MCF 10A (cell line): ENCODE measurements at regions not wholly inside any gene's neighbourhood (a gene's known extent, or its start where the extent isn't known, plus 50 kb on each side); places are given as distances from the start of the nearest gene placed in this dataset.

Experiments used
- BruUV-seq: library from RNA; stranded (reverse); fragments of 400-500 nt; replicated peaks from 2 replicates; lab custom pipeline; 2021; lab: Mats Ljungman, UMichigan
- CTCF ChIA-PET: fragments of 300-600 bp; sonication (Branson Sonifier 250); formaldehyde crosslinking; extraction: SDS; loops from one replicate; lab custom pipeline; 2021; ENCODE audit warnings: antibody characterized with exemption, inconsistent platforms; lab: Yijun Ruan, JAX
- POLR2A ChIA-PET: fragments of 300-600, 350-650 bp; sonication (Branson Sonifier 250); formaldehyde crosslinking; extraction: SDS; loops from one replicate; lab custom pipeline; 2020; ENCODE audit warnings: antibody characterized with exemption, inconsistent platforms; lab: Yijun Ruan, JAX
- DNase-seq: peaks from one replicate; pipeline ENCODE4 v3.0.0-alpha.2; 2018; ENCODE audit not compliant: unreplicated experiment
- H3K27ac Mint-ChIP-seq: one replicate; pipeline ENCODE4 v1.8.0; 2022; ENCODE audit warnings: mild to moderate bottlenecking, low read depth, mixed read lengths; ENCODE audit not compliant: unreplicated experiment
- H3K27me3 Mint-ChIP-seq: one replicate; pipeline ENCODE4 v1.8.0; 2022; ENCODE audit warnings: mixed read lengths; ENCODE audit not compliant: insufficient read depth, unreplicated experiment
- H3K36me3 Mint-ChIP-seq: one replicate; pipeline ENCODE4 v1.8.0; 2022; ENCODE audit warnings: mild to moderate bottlenecking, moderate library complexity, mixed read lengths; ENCODE audit not compliant: insufficient read depth, unreplicated experiment
- H3K4me1 Mint-ChIP-seq: one replicate; pipeline ENCODE4 v1.8.0; 2022; ENCODE audit warnings: mixed read lengths; ENCODE audit not compliant: insufficient read depth, unreplicated experiment
- H3K4me3 Mint-ChIP-seq: one replicate; pipeline ENCODE4 v1.8.0; 2022; ENCODE audit warnings: mild to moderate bottlenecking, moderate library complexity, mixed read lengths; ENCODE audit not compliant: unreplicated experiment
- H3K9me3 Mint-ChIP-seq: one replicate; pipeline ENCODE4 v1.8.0; 2022; ENCODE audit warnings: mixed read lengths; ENCODE audit not compliant: unreplicated experiment
- intact Hi-C: fragments of 100-400 bp; cut with micrococcal nuclease; formaldehyde crosslinking; loops from 2 replicates; pipeline ENCODE4 v1.14.1; 2022
- TF ChIP-seq, protein P1 (sequence below): fragments of 200-600 bp; IDR thresholded peaks from one replicate; pipeline ENCODE4 v1.8.0; 2022; ENCODE audit warnings: antibody characterized with exemption, mild to moderate bottlenecking; ENCODE audit not compliant: unreplicated experiment

DNA sequence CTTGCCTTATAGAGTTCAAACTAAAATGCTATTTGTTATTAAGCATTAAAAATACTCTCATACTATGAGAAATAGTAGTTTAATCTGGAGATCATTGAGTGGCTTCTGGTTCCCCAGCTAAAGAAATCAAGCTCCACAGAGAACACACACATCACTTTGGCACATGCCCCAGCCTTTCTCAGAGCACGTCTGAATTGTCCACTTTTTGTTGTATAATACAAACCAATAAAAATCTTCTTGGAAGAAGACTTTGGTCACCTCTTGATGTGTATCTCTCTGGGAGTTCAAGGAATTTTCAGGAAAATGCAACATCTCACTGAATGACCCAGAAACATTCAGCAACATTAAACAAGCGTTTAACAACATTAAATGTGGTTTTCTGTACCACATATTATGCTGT is 413.9 kb downstream of the GALC start:
- POLR2A ChIA-PET: interaction anchor here (0.9 kb wide), 1 partner anchor 12 kb away, joined by 3 read pairs; no protein-coding TSS in a partner anchor
- no TSS peak for BruUV-seq
- H3K4me1 Mint-ChIP-seq: no peaks in the 10 kb centered on the region

DNA sequence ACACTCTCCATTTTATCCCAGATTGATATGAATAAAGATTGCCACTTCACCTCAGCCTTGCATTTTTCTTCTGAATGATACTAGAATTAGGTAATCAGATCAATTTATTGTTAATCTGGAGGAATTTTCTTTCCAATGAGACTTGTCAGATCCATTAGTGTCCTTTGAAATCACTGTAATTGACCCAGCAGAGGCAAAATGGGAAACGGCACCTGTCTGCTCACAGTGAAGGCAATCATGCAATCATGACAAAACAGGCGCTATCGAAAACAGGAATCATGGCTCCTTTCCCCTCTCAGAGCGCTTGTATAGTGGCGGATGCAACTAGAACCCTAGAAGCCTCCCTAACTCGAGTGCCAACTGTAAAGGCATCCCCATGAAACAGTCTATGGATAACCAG is 417.6 kb downstream of the GALC start:
- Mint-ChIP-seq H3K36me3 (no peaks in the 10 kb centered on the region), H3K4me3 (no peak overlapping the region), H3K4me1 (no peaks in the 10 kb centered on the region), H3K27me3 (no peaks in the 10 kb centered on the region), H3K9me3 (no peaks in the 10 kb centered on the region), H3K27ac (no peak overlapping the region)
- CTCF ChIA-PET: no interaction called here
- intact Hi-C loops: no loop called here
- no TSS peak for BruUV-seq
- POLR2A ChIA-PET: no interaction called here
- TF ChIP-seq, protein P1, sequence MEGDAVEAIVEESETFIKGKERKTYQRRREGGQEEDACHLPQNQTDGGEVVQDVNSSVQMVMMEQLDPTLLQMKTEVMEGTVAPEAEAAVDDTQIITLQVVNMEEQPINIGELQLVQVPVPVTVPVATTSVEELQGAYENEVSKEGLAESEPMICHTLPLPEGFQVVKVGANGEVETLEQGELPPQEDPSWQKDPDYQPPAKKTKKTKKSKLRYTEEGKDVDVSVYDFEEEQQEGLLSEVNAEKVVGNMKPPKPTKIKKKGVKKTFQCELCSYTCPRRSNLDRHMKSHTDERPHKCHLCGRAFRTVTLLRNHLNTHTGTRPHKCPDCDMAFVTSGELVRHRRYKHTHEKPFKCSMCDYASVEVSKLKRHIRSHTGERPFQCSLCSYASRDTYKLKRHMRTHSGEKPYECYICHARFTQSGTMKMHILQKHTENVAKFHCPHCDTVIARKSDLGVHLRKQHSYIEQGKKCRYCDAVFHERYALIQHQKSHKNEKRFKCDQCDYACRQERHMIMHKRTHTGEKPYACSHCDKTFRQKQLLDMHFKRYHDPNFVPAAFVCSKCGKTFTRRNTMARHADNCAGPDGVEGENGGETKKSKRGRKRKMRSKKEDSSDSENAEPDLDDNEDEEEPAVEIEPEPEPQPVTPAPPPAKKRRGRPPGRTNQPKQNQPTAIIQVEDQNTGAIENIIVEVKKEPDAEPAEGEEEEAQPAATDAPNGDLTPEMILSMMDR: no peak
- no peak for DNase-seq

More for the DNA sequence above, 413.9 kb downstream of the GALC start:
- no peaks in the 10 kb centered on the region for H3K27me3 Mint-ChIP-seq
- CTCF ChIA-PET: interaction anchor here (0.6 kb wide), 1 partner anchor 10 kb away, joined by 4 read pairs; no protein-coding TSS in a partner anchor
- no peak overlapping the region for H3K4me3 Mint-ChIP-seq
- DNase-seq: no peak
- H3K36me3 Mint-ChIP-seq: no peaks in the 10 kb centered on the region
- no peaks in the 10 kb centered on the region for H3K9me3 Mint-ChIP-seq
- TF ChIP-seq, protein P1: no peak
- intact Hi-C loops: no loop called here
- no peak overlapping the region for H3K27ac Mint-ChIP-seq

DNA sequence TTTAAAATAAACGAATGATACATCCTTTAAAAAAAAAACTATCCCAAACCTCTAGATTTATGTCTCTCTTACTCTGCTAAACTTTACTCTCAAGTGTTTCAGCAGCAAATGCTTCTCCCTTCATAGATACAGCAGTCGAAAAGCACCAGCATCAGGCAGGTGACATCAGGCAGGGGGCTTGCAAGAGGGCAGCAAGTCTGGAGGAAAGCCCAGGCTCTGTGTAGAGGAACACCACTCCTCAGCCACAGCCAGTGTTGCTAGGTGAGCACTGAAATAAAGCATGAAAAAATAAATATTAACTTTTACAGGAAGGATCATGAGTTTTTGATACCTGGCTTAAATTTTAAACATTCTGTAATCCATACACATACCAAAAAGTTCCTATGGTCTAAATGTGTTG is 419.4 kb downstream of the GALC start:
- CTCF ChIA-PET: interaction anchor here (0.6 kb wide), 1 partner anchor 154 kb away, joined by 3 read pairs; no protein-coding TSS in a partner anchor
- intact Hi-C loops: no loop called here
- no peaks in the 10 kb centered on the region for H3K36me3 Mint-ChIP-seq
- POLR2A ChIA-PET: interaction anchor here (0.9 kb wide), 1 partner anchor 56 kb away, joined by 3 read pairs; no protein-coding TSS in a partner anchor
- H3K9me3 Mint-ChIP-seq: no peaks in the 10 kb centered on the region
- no peak overlapping the region for H3K4me3 Mint-ChIP-seq
- DNase-seq: no peak
- no peaks in the 10 kb centered on the region for H3K27me3 Mint-ChIP-seq
- no TSS peak for BruUV-seq
- TF ChIP-seq, protein P1: no peak
- H3K27ac Mint-ChIP-seq: no peak overlapping the region
- H3K4me1 Mint-ChIP-seq: no peaks in the 10 kb centered on the region

DNA sequence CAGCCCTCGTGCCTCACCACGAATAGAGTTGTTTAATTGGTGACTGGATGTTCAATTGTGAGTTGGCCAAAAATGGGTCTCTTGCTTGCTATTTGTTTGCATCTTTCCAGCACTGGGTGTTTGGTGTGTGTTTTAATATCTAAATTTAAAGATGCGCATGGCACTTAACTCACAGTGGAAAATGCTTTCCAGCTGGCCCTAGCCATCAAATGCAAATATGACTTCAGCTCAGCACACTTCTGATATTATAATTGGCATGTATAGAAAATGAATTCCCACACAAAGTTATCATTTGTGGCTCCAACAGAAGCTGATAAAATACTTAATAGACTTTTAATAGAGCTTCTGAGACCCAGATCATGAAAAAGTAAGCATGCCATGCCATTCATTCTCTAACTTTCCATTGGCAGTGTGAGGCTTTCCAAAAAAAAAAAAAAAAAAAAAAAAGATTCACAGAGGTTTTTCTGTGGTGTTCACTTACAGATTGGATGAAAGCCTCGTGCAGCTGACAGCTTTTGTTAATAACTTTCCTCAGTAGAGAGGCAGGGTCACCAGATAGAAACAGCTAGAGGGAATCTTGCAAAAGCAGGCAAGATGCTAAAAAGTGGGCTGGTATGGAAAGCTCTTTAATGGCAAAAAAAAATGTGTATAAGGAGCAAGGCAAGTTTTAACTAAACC is 425.2 kb downstream of the GALC start:
- no peaks in the 10 kb centered on the region for H3K27me3 Mint-ChIP-seq
- ChIA-PET CTCF (interaction anchor here (0.7 kb wide), 1 partner anchor 80 kb away, joined by 3 read pairs; no protein-coding TSS in a partner anchor), POLR2A (interaction anchor here (0.7 to 1.5 kb wide), 3 partner anchors 11 to 31 kb away, joined by 3 read pairs; no protein-coding TSS in a partner anchor)
- H3K4me3 Mint-ChIP-seq: no peak overlapping the region
- H3K9me3 Mint-ChIP-seq: peaks cover 7% of the 10 kb centered on the region
- no peaks in the 10 kb centered on the region for H3K36me3 Mint-ChIP-seq
- TF ChIP-seq, protein P1: no peak
- intact Hi-C loops: no loop called here
- BruUV-seq: no TSS peak
- DNase-seq: no peak
- no peak overlapping the region for H3K27ac Mint-ChIP-seq
- H3K4me1 Mint-ChIP-seq: peaks cover 17% of the 10 kb centered on the region
